HEK293T (cell line): ENCODE measurements at regions not wholly inside any gene's neighbourhood (a gene's known extent, or its start where the extent isn't known, plus 50 kb on each side); places are given as distances from the start of the nearest gene placed in this dataset.
A peak's percentile ranks its signal among the peaks of the same experiment; 100 is the strongest.

Experiments
- CTCF ChIA-PET: fragments of 350-600 bp; formaldehyde crosslinking; extraction: SDS; loops from one replicate; lab custom pipeline; 2021; ENCODE audit warnings: antibody characterized with exemption, inconsistent platforms; lab: Yijun Ruan, JAX
- POLR2A ChIA-PET: fragments of 350-600 bp; formaldehyde crosslinking; extraction: SDS; loops from one replicate; lab custom pipeline; 2020; ENCODE audit warnings: antibody characterized with exemption, inconsistent platforms; lab: Yijun Ruan, JAX
- DNase-seq: peaks from one replicate; pipeline ENCODE4 v3.0.0; 2012; ENCODE audit warnings: mixed read lengths; ENCODE audit errors: extremely low spot score
- ARNT ChIP-seq: fragments of 450-650 bp; IDR thresholded peaks from 2 replicates; pipeline ENCODE4 v1.6.1; 2017; ENCODE audit warnings: mild to moderate bottlenecking
- BHLHE40 ChIP-seq: fragments of 450-650 bp; IDR thresholded peaks from 2 replicates; pipeline ENCODE4 v1.6.1; 2016; ENCODE audit warnings: mild to moderate bottlenecking, moderate library complexity, borderline replicate concordance
- CTBP1 ChIP-seq: fragments of 450-650 bp; IDR thresholded peaks from 2 replicates; pipeline ENCODE4 v1.6.1; 2016; ENCODE audit warnings: borderline replicate concordance
- ELF4 ChIP-seq: fragments of 450-650 bp; IDR thresholded peaks from 2 replicates; pipeline ENCODE4 v1.6.1; 2017; ENCODE audit warnings: antibody characterized with exemption
- FOXA1 ChIP-seq: fragments of 450-650 bp; IDR thresholded peaks from 2 replicates; pipeline ENCODE4 v1.6.1; 2016; ENCODE audit warnings: mild to moderate bottlenecking
- FOXK2 ChIP-seq: fragments of 450-650 bp; IDR thresholded peaks from 2 replicates; pipeline ENCODE4 v1.6.1; 2016; ENCODE audit warnings: mild to moderate bottlenecking
- FOXM1 ChIP-seq: fragments of 450-650 bp; IDR thresholded peaks from 2 replicates; pipeline ENCODE4 v1.6.1; 2017; ENCODE audit warnings: mild to moderate bottlenecking, borderline replicate concordance
- HDGF ChIP-seq: fragments of 450-650 bp; IDR thresholded peaks from 2 replicates; pipeline ENCODE4 v1.6.1; 2017; ENCODE audit warnings: antibody characterized with exemption, borderline replicate concordance
- L3MBTL2 ChIP-seq: fragments of 450-650 bp; conservative IDR thresholded peaks from 2 replicates; pipeline ENCODE4 v1.6.1; 2016; ENCODE audit warnings: mild to moderate bottlenecking
- LEF1 ChIP-seq: fragments of 450-650 bp; IDR thresholded peaks from 2 replicates; pipeline ENCODE4 v1.6.1; 2017; ENCODE audit warnings: mild to moderate bottlenecking, borderline replicate concordance
- NFRKB ChIP-seq: fragments of 450-650 bp; IDR thresholded peaks from 2 replicates; pipeline ENCODE4 v1.6.1; 2016; ENCODE audit warnings: mild to moderate bottlenecking, moderate library complexity
- PKNOX1 ChIP-seq: fragments of 450-650 bp; IDR thresholded peaks from 2 replicates; pipeline ENCODE4 v1.6.1; 2016
- SP1 ChIP-seq: fragments of 450-650 bp; IDR thresholded peaks from 2 replicates; pipeline ENCODE4 v1.6.1; 2017
- SUZ12 ChIP-seq: fragments of 450-650 bp; IDR thresholded peaks from 2 replicates; pipeline ENCODE4 v1.6.1; 2016; ENCODE audit warnings: mild to moderate bottlenecking
- TARDBP ChIP-seq: fragments of 450-650 bp; IDR thresholded peaks from 2 replicates; pipeline ENCODE4 v1.6.1; 2016
- ZNF384 ChIP-seq: fragments of 450-650 bp; IDR thresholded peaks from 2 replicates; pipeline ENCODE4 v1.6.1; 2016

GRCh38 chr7:57305192-57305748, 144.7 kb upstream of the ZNF716 start:
- TF ChIP-seq TARDBP (no peak), FOXM1 (no peak), FOXK2 (no peak), SUZ12 (no peak), L3MBTL2 (no peak), CTBP1 (no peak), NFRKB (no peak), LEF1 (no peak), ZNF384 (no peak), BHLHE40 (no peak), ELF4 (no peak), FOXA1 (no peak), ARNT (no peak), HDGF (no peak), SP1 (no peak), PKNOX1 (no peak)
- peak; percentile 8 for DNase-seq
- CTCF ChIA-PET: no interaction called here
- POLR2A ChIA-PET: no interaction called here

DNA sequence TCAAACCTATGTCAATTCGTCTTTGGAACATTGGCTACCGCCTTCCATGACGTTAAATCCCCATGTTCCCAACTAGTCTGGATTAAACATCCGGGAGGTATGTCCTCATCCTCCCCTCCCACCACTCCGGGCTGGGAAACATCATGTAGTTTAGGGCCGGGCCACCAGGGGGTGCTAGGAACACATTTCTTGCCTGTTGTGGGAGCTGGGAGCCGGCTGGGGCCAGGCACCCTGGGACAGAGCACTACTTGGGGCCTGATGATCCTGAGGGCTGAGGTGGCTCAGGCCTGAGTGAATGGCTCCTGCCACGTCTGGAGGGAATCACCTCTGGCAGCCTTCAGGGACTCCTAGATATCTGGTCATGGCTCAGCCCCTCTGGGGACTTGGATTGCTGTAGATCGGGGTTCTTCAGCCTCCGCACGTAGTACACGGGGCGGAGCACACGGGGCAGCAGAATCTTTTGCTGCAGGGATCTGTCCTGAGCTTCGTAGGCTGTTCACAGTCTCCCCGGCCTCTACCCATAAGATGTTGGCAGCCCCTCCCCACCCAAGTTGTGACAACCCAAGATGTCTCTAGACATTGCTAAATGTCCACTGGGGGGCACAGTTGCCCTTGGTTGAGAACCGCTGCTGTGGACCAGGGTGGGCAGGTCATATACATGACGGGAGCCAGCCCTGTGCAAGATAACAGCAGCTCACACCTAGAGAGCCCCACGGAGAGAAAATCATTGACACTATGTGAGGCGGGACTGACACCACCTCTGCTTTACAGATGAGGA, 141.2 kb upstream of the ZNF716 start:
- ChIA-PET CTCF (no interaction called here), POLR2A (no interaction called here)
- DNase-seq: peak; percentile 21
- no peak for TF ChIP-seq FOXA1
- TF ChIP-seq PKNOX1: no peak
- TF ChIP-seq L3MBTL2: no peak
- TF ChIP-seq TARDBP: no peak
- no peak for TF ChIP-seq ZNF384
- TF ChIP-seq SP1: no peak
- no peak for TF ChIP-seq SUZ12
- TF ChIP-seq ARNT: no peak
- no peak for TF ChIP-seq ELF4
- TF ChIP-seq HDGF: no peak
- no peak for TF ChIP-seq FOXK2
- no peak for TF ChIP-seq LEF1
- no peak for TF ChIP-seq CTBP1
- TF ChIP-seq FOXM1: no peak

GRCh38 chr7:57327081-57327480, 122.9 kb upstream of the ZNF716 start:
- POLR2A ChIA-PET: no interaction called here
- no peak for TF ChIP-seq SUZ12
- TF ChIP-seq FOXM1: no peak
- no peak for TF ChIP-seq FOXA1

DNA sequence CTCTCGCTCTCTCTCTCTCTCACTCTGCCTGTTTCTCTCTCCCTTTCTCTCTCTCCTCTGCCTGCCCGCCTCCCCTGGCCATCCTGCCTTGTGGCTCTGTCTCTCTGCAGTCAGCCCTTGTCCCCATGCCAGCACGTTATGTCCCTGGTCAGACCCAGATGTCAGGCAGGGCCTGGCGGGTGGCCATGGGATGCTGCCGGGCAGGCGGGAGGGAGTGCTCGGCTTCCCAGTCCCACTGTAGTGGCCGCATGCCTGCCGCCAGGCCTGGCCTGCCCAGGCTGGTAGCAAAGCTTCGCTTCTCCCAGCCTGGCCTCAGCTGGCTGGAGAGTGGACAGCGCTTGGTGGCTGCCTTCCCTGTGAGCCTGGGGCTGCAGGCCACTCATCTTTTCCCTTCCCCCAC, 121.5 kb upstream of the ZNF716 start:
- DNase-seq: no peak
- ChIA-PET POLR2A (no interaction called here), CTCF (no interaction called here)
- TF ChIP-seq ZNF384: no peak
- TF ChIP-seq ARNT: no peak

More at GRCh38 chr7:57327081-57327480, 122.9 kb upstream of the ZNF716 start:
- CTCF ChIA-PET: no interaction called here
- DNase-seq: no peak

DNA sequence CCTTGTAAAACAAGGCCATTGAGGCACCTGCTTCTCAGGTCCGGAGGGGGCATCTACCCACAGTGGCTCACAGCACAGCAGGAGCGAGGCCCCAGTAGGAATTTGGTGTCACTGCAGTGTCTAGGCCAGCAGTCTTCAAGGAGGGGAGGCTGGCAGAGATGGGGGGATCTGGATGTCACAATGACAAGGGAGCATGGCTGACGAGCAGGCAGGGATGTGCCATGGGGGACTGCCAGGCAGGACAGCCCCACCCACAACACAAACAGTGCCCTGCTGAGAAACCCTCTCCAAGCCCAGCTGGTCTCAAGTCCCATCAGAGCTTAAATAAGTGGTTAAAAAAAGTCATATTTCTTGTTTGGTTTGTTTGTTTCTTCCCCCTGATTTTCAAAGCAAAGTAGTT, 121.0 kb upstream of the ZNF716 start:
- POLR2A ChIA-PET: no interaction called here
- TF ChIP-seq FOXA1 (no peak), SUZ12 (no peak), PKNOX1 (no peak), FOXM1 (no peak), BHLHE40 (no peak), LEF1 (no peak), TARDBP (no peak), SP1 (no peak)
- DNase-seq: no peak
- CTCF ChIA-PET: no interaction called here

GRCh38 chr7:57339198-57339944, 110.6 kb upstream of the ZNF716 start:
- TF ChIP-seq ARNT (no peak), HDGF (no peak), BHLHE40 (no peak), FOXK2 (no peak), ZNF384 (no peak), FOXA1 (no peak), CTBP1 (no peak), L3MBTL2 (no peak), SUZ12 (no peak), ELF4 (no peak), TARDBP (no peak), FOXM1 (no peak), NFRKB (no peak), LEF1 (no peak), PKNOX1 (no peak), SP1 (no peak)
- POLR2A ChIA-PET: no interaction called here
- DNase-seq: no peak
- CTCF ChIA-PET: no interaction called here
